ENCODE measurements at regions not wholly inside any gene's neighbourhood (a gene's known extent, or its start where the extent isn't known, plus 50 kb on each side); places are given as distances from the start of the nearest gene placed in this dataset.

- DNase-seq: no peak
These were observed 139.1 kb upstream of the SDK2 start for GRCh38 chr17:73783382-73783766.

- DNase-seq: no peak
These were observed 139.8 kb upstream of the SDK2 start for GRCh38 chr17:73783945-73784603.

- no peak for DNase-seq
These were observed 141.3 kb upstream of the SDK2 start for GRCh38 chr17:73785496-73785895.

GRCh38 chr17:73785958-73786743 is 141.9 kb upstream of the SDK2 start:
- no peak for DNase-seq

- no peak for DNase-seq
These were observed 143.1 kb upstream of the SDK2 start for GRCh38 chr17:73787076-73788059.

- no peak for DNase-seq
These were observed 143.9 kb upstream of the SDK2 start for GRCh38 chr17:73788111-73788510.

- no peak for DNase-seq
These were observed 146.9 kb upstream of the SDK2 start for GRCh38 chr17:73791121-73791520.

- DNase-seq: no peak
These were observed 147.4 kb upstream of the SDK2 start for GRCh38 chr17:73791631-73792030.

GRCh38 chr17:73792994-73793393 is 148.7 kb upstream of the SDK2 start:
- no peak for DNase-seq

- no peak for DNase-seq
These were observed 150.1 kb upstream of the SDK2 start for GRCh38 chr17:73794336-73794735.

GRCh38 chr17:73795730-73796129 is 151.5 kb upstream of the SDK2 start:
- DNase-seq: no peak

- DNase-seq: peak in 1 of 51 donors; percentile 4
These were observed 153.4 kb upstream of the SDK2 start for GRCh38 chr17:73797594-73798110.

- DNase-seq: peak in 1 of 51 donors; percentile 21
These were observed 154.0 kb upstream of the SDK2 start for GRCh38 chr17:73798111-73798748.

GRCh38 chr17:73799096-73799495 is 154.9 kb upstream of the SDK2 start:
- no peak for DNase-seq

- peak in 1 of 51 donors; percentile 64 for DNase-seq
These were observed 155.8 kb upstream of the SDK2 start for GRCh38 chr17:73799781-73800627.

- DNase-seq: peak in 1 of 51 donors; percentile 41
These were observed 156.6 kb upstream of the SDK2 start for GRCh38 chr17:73800893-73801292.

- no peak for DNase-seq
These were observed 157.3 kb upstream of the SDK2 start for GRCh38 chr17:73801455-73802100.

GRCh38 chr17:73802314-73802713 is 158.1 kb upstream of the SDK2 start:
- no peak for DNase-seq

GRCh38 chr17:73802871-73803270 is 158.6 kb upstream of the SDK2 start:
- DNase-seq: no peak
